ENCODE measurements at regions not wholly inside any gene's neighbourhood (a gene's known extent, or its start where the extent isn't known, plus 50 kb on each side); places are given as distances from the start of the nearest gene placed in this dataset.

GRCh38 chr11:15629690-15630321 is 515.1 kb downstream of the INSC start:
- Mint-ChIP-seq H3K9me3 (ENCODE audit: unreplicated experiment) (no peaks in the 10 kb centered on the region), H3K27ac (ENCODE audit: unreplicated experiment) (no peak overlapping the region), H3K4me3 (ENCODE audit: unreplicated experiment) (no peak overlapping the region), H3K27me3 (ENCODE audit: unreplicated experiment) (peaks cover 2% of the 10 kb centered on the region), H3K36me3 (ENCODE audit: unreplicated experiment) (no peaks in the 10 kb centered on the region), H3K4me1 (ENCODE audit: low read depth, unreplicated experiment) (no peaks in the 10 kb centered on the region)
- TF ChIP-seq CTCF (IDR thresholded peaks at IDR 0.05; ENCODE audit: partially characterized antibody, unreplicated experiment) = peak; percentile 22
- DNase-seq = peak; percentile 59

GRCh38 chr11:15630896-15631295 is 516.2 kb downstream of the INSC start:
- Mint-ChIP-seq H3K36me3 (ENCODE audit: unreplicated experiment) (no peaks in the 10 kb centered on the region), H3K4me3 (ENCODE audit: unreplicated experiment) (no peak overlapping the region), H3K4me1 (ENCODE audit: low read depth, unreplicated experiment) (no peaks in the 10 kb centered on the region), H3K27me3 (ENCODE audit: unreplicated experiment) (peaks cover 2% of the 10 kb centered on the region), H3K27ac (ENCODE audit: unreplicated experiment) (no peak overlapping the region), H3K9me3 (ENCODE audit: unreplicated experiment) (no peaks in the 10 kb centered on the region)
- no peak for DNase-seq
- no peak for TF ChIP-seq CTCF (IDR thresholded peaks at IDR 0.05; ENCODE audit: partially characterized antibody, unreplicated experiment)

GRCh38 chr11:15635521-15635920 is 520.8 kb downstream of the INSC start:
- DNase-seq = no peak
- Mint-ChIP-seq H3K36me3 (ENCODE audit: unreplicated experiment) (no peaks in the 10 kb centered on the region), H3K27ac (ENCODE audit: unreplicated experiment) (no peak overlapping the region), H3K4me1 (ENCODE audit: low read depth, unreplicated experiment) (no peaks in the 10 kb centered on the region), H3K9me3 (ENCODE audit: unreplicated experiment) (no peaks in the 10 kb centered on the region), H3K4me3 (ENCODE audit: unreplicated experiment) (no peak overlapping the region), H3K27me3 (ENCODE audit: unreplicated experiment) (peaks cover 5% of the 10 kb centered on the region)
- TF ChIP-seq CTCF (IDR thresholded peaks at IDR 0.05; ENCODE audit: partially characterized antibody, unreplicated experiment) = no peak

- DNase-seq = no peak
- H3K36me3 Mint-ChIP-seq (ENCODE audit: unreplicated experiment) = no peaks in the 10 kb centered on the region
- no peaks in the 10 kb centered on the region for H3K4me1 Mint-ChIP-seq (ENCODE audit: low read depth, unreplicated experiment)
- H3K27me3 Mint-ChIP-seq (ENCODE audit: unreplicated experiment) = peaks cover 5% of the 10 kb centered on the region
- H3K27ac Mint-ChIP-seq (ENCODE audit: unreplicated experiment) = no peak overlapping the region
- TF ChIP-seq CTCF (IDR thresholded peaks at IDR 0.05; ENCODE audit: partially characterized antibody, unreplicated experiment) = no peak
- no peaks in the 10 kb centered on the region for H3K9me3 Mint-ChIP-seq (ENCODE audit: unreplicated experiment)
- no peak overlapping the region for H3K4me3 Mint-ChIP-seq (ENCODE audit: unreplicated experiment)
These were observed 521.9 kb downstream of the INSC start for GRCh38 chr11:15636521-15637089.

- DNase-seq = no peak
- Mint-ChIP-seq H3K4me3 (ENCODE audit: unreplicated experiment) (no peak overlapping the region), H3K36me3 (ENCODE audit: unreplicated experiment) (no peaks in the 10 kb centered on the region), H3K27ac (ENCODE audit: unreplicated experiment) (no peak overlapping the region), H3K4me1 (ENCODE audit: low read depth, unreplicated experiment) (no peaks in the 10 kb centered on the region), H3K9me3 (ENCODE audit: unreplicated experiment) (no peaks in the 10 kb centered on the region), H3K27me3 (ENCODE audit: unreplicated experiment) (peaks cover 5% of the 10 kb centered on the region)
- TF ChIP-seq CTCF (IDR thresholded peaks at IDR 0.05; ENCODE audit: partially characterized antibody, unreplicated experiment) = no peak
These were observed 523.7 kb downstream of the INSC start for GRCh38 chr11:15638386-15638787.

All from glutamatergic neuron (in vitro differentiated cells).